ENCODE measurements at regions not wholly inside any gene's neighbourhood (a gene's known extent, or its start where the extent isn't known, plus 50 kb on each side); places are given as distances from the start of the nearest gene placed in this dataset.
"Not testable (repeated sequence)": the region's sequence is repeated elsewhere in the genome, so short reads cannot be mapped to it uniquely, and the experiment has no call there.

- no peak for DNase-seq (ENCODE audit: low read depth)
Observed at GRCh38 chr11:134591338-134591737, 179.3 kb upstream of the B3GAT1 start.

- no peak for DNase-seq (ENCODE audit: low read depth)
Observed at GRCh38 chr11:134589129-134589528, 177.1 kb upstream of the B3GAT1 start.

- DNase-seq (ENCODE audit: low read depth): not testable (repeated sequence)
Observed at GRCh38 chr11:134588460-134589110, 176.5 kb upstream of the B3GAT1 start.

GRCh38 chr11:134587345-134587744, 175.3 kb upstream of the B3GAT1 start:
- no peak for DNase-seq (ENCODE audit: low read depth)

GRCh38 chr11:134586726-134587125, 174.7 kb upstream of the B3GAT1 start:
- DNase-seq (ENCODE audit: low read depth): no peak

- no peak for DNase-seq (ENCODE audit: low read depth)
Observed at GRCh38 chr11:134585666-134586610, 173.9 kb upstream of the B3GAT1 start.

GRCh38 chr11:134584706-134585445, 172.8 kb upstream of the B3GAT1 start:
- DNase-seq (ENCODE audit: low read depth): no peak

- no peak for DNase-seq (ENCODE audit: low read depth)
Observed at GRCh38 chr11:134584001-134584561, 172.0 kb upstream of the B3GAT1 start.

GRCh38 chr11:134583397-134583990, 171.5 kb upstream of the B3GAT1 start:
- DNase-seq (ENCODE audit: low read depth): no peak

GRCh38 chr11:134582770-134583095, 170.7 kb upstream of the B3GAT1 start:
- no peak for DNase-seq (ENCODE audit: low read depth)

GRCh38 chr11:134581966-134582769, 170.1 kb upstream of the B3GAT1 start:
- no peak for DNase-seq (ENCODE audit: low read depth)

- DNase-seq (ENCODE audit: low read depth): no peak
Observed at GRCh38 chr11:134581121-134581626, 169.1 kb upstream of the B3GAT1 start.

GRCh38 chr11:134580610-134580975, 168.6 kb upstream of the B3GAT1 start:
- DNase-seq (ENCODE audit: low read depth): no peak

GRCh38 chr11:134579724-134580609, 167.9 kb upstream of the B3GAT1 start:
- DNase-seq (ENCODE audit: low read depth): no peak

- DNase-seq (ENCODE audit: low read depth): no peak
Observed at GRCh38 chr11:134578807-134579723, 167.0 kb upstream of the B3GAT1 start.

GRCh38 chr11:134577751-134578395, 165.8 kb upstream of the B3GAT1 start:
- no peak for DNase-seq (ENCODE audit: low read depth)

GRCh38 chr11:134576721-134577171, 164.7 kb upstream of the B3GAT1 start:
- no peak for DNase-seq (ENCODE audit: low read depth)

- no peak for DNase-seq (ENCODE audit: low read depth)
Observed at GRCh38 chr11:134576286-134576685, 164.2 kb upstream of the B3GAT1 start.
